HG02870 (cell line): ENCODE measurements at regions not wholly inside any gene's neighbourhood (a gene's known extent, or its start where the extent isn't known, plus 50 kb on each side); places are given as distances from the start of the nearest gene placed in this dataset.

Source experiments
- ATAC-seq: cut with Tn5 transposase; IDR thresholded peaks from one replicate; pipeline ENCODE4 v1.9.1; 2021; ENCODE audit warnings: mild to moderate bottlenecking, moderate library complexity; ENCODE audit not compliant: unreplicated experiment

DNA sequence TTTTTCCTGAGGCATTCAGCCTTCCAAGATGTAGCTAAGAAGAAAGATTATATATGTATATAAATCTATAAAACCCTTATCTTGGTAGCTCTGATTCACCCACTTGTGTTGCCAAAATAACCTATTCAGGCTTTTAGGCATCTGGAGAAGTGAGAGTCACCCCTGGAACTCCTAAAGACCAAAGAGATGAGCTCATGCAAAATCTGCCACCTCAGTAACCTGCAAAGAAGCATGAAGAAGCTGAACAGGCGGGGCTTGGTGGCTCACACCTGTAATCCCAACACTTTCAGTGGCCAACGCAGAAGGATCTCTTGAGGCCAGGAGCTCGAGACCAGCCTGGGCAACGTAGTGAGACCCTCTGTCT is 393.7 kb downstream of the FOXO1 start:
- ATAC-seq = no peak

DNA sequence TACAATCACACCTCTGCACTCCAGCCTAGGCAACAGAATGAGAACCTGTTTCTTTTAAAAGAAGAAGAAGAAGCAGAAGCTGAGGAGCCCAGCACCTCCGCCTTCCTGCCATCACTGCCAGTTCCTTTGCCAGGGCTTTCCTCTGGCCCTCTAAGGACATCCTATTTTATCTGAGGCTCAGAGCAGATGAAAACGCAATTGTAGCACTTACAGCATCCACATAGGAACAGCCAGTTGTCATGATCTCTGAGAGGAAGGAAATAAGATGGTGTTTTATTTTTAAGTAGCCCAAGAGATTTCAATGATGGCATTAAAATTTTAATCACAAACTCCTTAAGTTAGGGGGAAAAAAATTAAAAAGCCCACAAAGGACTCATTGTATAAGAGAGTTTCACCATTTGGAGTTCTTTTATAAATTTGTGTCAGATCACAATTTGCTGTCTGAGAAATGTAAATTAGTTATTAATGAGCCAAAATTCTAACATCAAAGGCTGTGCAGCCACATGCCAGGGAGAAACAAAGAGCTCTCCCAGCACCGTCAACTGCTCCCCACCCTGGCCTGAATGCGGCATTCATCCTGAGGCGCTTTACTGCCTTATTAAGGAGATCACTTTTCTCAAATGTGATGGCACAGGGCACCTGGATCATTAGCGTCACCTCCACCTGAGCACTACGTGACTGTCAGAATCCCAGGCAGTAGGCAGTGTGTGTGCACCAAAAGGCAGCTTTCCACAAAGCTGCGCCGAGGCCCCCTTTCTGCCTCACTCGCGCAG is 393.0 kb downstream of the FOXO1 start:
- ATAC-seq = no peak

DNA sequence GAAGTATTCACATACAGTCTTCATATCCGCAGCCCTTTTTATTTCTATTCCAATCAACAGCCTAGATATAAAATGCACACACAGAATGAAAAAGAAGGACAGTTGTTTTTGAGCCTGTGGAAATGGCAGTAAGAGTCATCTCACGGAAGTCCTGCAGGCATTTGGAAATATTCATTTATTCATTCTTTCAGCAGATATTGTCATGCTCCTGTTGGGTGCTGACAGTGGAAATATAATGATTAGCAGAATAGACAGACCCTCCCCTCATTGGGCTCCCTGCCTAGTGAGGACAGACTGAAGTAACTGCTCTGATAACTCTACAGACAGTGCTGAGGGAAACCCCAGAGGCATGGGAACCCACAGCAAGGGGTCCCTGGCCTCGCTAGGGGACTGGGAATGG is 392.3 kb downstream of the FOXO1 start:
- ATAC-seq = no peak

DNA sequence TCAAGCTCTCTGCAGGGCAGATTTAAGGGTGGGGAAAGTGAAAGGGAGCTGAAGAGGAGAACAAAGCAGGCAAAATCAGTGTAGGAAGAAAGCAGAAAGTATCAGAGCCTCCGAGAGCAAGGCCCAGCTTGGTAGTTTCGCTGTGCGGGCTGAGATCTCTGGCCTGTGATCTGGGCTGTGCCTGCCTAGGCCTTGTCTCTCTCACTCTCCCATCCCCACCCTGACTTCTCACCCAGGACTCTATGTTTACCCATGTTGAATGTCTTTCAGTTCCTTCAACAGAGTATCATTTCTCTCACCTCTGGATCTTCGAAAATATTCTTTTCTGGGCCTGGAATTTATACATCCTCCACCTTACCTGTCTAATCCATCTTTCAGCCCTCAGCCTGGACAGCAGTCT is 391.3 kb downstream of the FOXO1 start:
- ATAC-seq = no peak

DNA sequence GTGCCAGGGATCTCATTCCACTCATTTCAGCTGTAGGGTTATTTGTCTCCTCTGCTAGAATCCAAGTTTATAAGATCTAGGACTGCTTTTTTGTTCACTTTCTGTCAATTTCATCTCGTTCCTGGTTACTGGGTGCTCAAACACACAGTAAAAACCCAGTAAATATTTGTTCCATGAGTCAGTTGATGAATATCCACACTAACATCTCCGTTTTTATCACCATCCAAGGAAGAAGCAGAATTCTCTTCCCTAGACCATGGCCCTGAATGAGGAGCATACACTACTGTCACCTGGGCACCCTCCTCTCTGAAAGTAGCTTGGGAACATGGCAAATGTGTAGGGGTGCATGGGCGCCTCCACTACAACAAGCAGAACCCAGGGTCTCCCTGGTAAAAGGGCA is 390.8 kb downstream of the FOXO1 start:
- ATAC-seq = no peak

DNA sequence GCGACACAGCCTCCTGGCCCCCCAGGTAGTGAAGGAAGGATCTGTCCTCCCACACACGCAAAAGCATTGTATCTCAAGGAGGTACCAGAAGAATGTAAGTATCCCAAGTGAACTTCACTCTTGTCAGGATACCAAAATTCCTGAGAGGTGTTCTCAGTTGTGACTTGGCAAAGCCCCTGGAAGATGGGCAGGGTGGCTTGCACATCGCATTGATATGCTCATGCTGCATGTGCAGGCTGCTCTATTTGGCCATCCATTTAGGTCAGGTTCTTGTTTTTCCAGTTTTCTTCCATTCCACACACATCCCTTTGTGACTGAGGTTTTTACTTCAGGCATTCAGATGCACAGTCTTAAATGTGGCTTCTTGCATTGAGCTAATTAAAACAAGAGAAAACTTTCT is 382.8 kb downstream of the FOXO1 start:
- no peak for ATAC-seq

DNA sequence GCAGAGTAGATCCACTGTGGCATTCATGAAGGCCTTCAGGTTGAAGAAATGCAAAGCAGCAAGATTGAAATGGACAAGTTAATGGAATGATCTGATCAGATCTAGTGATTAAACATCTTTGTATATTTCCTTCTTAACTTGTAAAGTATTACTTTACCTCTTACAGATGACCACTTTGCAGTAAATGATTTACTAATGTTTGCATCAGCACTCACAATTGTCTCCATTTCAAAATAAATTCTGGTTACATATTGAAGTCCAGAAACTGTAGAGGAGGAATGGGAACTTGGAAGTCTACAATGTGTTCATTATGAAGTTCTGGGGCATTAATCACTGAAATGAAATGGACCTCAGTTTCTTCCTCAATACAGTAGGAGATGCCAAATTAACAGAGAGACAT is 380.8 kb downstream of the FOXO1 start:
- no peak for ATAC-seq

DNA sequence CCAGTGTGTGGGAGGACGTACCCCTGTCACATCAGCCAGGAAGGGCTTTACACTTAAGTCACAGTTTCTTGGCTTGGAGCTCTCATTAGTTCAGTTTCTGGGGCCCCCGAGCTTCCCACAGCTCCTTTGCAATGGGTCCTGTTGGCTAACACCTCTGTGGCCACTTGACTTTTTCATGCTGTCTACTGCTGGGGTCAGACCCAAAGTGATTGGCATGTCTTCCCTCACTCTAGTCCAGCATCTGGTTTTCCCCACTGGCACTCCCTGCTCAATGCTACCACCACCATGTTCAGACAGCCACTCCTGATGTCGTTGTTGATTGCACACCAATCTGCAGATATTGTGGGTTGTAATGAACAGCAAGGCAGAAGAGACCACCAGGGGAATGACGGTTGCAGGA is 379.0 kb downstream of the FOXO1 start:
- ATAC-seq = no peak

DNA sequence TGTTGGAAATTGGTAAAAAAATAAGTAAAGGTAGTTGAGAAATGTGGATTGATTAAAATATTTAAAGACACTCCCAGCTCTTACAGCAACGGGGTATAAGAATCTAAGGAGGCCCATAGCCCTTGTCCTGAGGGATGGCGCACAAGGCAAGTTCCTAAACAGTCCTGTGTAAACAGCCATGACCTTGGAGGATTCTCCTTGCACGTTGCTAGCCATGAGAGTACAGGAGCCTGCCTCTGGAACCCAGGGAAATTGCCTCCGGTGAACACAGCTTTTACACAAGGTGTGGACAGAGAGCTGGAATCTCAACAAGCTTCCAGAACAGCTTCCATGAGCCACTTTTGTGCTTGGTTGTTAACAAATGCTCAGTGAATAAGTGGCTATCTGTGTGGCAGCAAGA is 378.2 kb downstream of the FOXO1 start:
- no peak for ATAC-seq

DNA sequence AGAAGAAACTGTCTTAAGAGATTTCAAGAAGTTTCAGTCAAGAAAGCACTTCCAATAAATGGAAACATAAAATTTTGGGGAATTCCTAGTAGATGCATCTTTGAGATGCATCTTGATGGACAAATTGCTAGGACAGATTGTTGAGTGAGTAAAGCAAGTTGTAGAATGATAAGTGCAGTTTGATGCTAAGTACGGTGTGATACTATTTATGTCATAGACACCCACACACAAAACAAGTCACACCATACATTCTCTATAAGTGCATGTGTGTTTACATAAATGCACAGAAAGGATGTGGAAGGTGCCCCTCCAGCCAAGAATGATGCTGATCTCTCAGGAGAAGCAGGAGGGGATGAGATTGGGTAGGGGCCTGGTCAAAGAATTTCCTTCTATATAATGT is 375.7 kb downstream of the FOXO1 start:
- no peak for ATAC-seq

DNA sequence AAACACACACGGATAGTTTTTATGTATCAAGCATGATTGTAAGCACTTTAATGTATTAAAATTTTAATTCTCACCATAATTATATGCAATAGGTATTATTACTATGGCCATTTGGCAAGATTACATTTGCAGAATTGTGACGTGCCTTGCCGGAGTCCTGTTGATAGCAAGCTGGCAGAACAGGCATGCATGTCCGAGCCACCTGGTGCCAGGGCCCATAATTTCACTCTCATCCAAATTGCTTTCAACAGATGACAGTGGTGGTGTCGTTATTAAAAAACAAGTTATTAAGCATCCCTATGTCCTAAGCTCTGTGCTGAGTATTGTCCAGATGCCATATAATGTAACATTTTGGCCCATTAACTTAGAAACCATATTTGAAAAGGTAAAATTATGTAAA is 374.3 kb downstream of the FOXO1 start:
- no peak for ATAC-seq

DNA sequence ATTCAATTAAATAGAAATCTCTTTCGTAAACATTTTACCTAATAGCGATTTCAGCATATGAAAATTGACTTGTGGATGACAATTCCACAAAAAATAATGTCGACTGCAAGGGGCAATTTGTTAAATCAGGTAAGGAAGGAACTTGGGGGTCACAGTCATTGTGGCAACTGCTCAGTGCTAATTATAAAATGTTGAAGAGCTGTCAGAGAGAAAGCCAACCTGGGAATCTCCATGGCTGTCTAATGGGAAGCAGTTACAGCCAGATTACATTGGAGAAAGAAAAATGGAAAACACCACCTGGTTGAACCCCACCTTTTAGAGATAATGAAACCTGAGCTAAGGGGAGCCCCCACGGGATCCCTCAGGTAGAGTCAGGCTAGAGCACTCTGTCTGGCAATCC is 373.9 kb downstream of the FOXO1 start:
- ATAC-seq = no peak

DNA sequence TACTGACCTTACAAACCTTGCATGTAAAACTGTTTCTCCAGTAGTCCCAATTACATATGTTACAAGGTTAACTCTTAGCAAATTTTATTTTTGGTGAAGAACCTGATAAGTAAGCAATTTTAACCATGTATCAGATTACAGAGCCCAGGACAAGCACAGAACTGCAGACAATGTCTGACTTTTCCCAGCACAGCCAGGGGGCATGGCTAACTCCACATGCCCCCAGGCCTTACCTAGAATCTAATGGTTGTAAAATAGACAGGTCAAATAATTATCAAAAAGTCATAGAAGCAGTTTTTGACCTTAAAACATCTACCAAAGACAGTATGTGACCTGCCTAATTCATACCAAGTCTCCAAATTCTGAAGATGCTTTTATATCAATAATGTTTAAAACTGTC is 364.1 kb downstream of the FOXO1 start:
- ATAC-seq = no peak

DNA sequence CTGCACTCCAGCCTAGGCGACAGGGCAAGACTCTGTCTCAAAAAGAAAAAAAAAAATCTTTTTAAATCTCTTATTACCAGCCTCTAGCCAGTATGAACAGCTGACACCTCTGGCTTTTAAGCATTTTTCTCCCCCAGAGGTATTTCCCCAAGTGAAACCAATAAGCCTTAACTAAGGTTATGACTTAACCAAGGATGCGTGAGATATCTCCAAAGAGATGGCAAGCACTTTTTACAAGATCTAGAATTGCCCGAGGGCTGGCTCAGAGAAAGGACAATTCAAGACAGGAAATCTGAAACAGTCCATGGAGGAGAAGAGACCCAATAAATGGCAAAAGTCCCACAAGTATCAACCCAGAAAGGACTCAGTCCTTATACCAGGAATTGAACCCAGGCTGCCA is 362.1 kb downstream of the FOXO1 start:
- no peak for ATAC-seq

DNA sequence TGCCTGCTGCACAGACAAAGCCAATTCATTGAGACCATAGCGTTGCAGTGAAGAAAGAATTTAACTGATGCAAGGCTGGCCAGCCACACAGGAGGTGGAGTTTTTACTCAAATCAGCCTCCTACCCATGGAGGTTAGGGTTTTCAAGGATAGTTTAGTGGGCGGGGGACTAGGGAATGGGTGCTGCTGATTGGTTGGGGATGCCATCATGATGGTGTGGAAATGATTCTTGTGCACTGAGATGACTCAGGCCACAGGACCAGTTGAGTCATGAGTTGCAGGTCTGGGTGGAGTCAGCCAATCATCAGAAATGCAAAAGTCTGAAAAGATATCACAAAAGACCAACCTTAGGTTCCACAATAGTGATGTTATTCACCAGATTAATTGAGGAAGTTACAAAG is 359.6 kb downstream of the FOXO1 start:
- ATAC-seq = no peak

DNA sequence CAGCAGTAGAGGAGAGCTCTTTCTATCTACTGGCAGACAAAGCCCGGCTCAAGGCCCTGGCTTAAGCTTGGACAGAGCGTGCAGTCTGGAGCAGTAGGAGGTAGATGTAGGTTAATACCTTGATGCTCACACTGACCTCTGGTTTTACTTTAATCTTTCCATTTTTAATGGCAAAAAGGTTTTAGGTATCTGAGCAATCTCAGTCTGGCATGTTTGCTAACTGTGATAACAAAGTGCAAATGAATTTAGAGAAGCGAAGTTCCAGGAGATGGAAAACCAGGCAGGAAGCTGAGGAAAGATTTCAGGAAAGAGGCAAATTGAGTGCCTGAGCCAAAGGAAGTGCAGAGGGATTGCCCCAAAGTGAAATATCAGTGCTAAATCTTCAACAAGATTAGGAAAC is 356.6 kb downstream of the FOXO1 start:
- ATAC-seq = no peak

DNA sequence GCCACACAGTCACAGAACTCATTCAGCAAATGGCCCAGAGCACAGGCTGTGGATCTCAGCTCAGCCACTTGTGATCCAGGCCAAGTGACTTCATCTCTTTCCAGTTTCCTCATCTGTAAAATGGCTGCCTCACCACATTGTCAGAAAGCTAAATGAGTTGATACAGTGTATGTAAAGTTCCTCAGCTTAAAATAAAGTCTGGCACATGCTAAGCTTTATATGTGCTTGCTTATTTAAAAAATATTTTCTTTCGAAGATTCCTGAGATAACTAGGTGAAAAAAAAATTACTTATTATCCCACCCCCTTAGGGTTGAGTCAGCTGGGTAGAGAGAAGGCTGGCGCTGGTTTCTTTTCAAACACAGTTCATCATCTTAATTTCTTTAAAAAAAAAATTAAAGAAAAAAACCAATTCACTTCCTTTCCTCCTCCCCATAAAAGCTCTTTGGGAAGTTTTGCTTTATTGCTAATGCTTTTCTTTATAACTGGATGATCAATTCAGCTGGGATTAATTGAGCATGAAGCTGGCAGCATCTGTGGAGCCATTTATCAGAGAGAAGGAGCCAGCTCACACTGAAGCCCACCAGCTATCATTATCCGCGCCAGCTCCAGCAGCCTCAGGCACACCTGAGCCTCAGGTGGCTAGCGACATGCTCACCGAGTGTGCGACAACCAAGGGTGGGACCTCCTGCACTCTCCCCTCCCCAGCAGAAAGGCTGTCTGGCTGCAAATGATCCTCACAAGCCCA is 354.9 kb downstream of the FOXO1 start:
- ATAC-seq = no peak

DNA sequence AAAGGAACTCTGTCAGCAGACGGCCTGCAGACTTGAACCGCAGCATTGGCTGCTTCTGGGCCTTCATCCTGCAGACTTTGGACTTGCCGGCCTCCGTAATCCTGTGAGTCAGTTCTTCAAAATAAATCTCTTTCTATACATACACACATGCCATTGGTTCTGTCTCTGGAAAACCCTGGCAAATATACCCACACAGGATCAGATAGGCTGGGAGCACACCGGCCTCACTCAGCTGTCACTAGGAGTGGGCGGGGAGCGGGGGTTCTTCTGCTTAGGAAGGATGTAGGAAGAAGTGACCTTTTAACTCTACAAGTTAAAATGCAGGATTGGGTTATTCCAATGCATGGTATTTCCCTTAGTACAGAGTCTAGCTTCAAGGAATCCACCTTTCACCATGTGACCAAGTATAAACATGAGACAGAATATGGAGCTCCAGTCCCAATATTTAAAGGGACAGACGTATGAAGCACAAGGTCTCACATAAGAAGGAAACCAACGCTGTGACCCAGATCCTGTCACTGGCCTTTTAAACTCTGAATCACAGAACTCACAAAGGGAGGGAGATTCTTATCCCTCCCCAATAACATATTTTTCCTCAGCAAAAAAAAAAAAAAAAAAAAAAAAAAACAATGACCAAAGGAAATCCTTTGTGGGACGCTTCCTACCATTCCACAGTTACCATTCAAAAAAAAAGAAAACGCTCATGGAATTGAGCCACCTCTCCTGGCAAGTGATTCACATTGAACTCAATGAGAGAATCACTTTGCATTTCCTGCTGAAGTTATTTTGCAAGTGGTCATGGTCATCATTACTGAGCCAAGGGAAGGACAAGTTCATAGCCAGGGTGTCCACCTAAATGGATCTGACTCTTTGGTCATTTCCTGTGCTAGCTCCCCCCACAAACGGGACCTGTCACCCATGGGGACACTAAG is 352.9 kb downstream of the FOXO1 start:
- no peak for ATAC-seq

DNA sequence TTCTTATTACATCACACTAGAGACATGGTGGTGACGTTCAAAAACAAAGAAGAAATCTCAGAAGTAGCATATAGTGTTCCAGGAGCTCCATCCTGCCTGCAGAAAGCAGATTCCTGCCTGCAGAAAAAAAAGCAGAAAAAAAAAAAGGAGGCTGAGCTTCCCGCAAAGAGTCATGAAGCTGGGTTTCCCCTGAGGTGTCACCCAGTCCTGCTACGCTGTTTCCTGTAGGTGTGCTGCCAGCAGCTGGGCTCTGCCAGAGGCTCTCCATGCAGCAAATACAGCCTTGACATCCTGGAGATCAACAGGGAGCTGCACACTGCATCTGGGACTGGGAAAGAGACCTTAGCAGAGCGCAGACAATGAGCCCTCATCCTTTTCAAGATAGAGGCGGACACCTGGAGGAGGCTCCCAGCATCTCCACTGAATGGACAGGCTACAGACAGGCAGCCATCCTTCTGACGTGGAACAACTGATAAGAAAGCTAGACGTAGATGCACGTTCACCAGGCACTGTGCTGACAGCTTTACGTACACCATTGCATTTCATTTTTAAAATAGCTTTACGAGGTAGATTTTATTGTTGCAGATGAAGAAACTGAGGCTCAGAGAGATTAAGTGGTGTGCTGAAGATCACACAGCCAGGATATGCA is 350.9 kb downstream of the FOXO1 start:
- no peak for ATAC-seq

DNA sequence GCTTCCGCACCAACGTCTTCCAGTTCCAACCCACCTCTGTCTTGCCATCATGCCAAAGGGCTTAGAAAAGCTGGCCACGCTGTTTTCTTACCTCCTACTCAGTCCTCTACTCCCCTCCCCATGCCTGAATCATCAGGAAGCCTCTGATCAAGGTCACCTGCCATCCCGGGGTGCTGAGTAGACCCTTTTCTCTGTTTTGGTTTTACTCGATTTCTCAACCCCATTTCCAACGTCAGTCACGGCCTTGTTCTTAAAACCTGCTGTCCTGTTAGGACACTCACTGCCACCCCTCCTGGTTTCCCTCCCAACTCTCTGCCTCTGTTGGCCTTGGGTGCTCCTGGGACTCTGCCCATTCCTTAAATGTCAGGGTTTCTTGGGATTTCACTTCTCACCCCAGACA is 350.1 kb downstream of the FOXO1 start:
- ATAC-seq = no peak

DNA sequence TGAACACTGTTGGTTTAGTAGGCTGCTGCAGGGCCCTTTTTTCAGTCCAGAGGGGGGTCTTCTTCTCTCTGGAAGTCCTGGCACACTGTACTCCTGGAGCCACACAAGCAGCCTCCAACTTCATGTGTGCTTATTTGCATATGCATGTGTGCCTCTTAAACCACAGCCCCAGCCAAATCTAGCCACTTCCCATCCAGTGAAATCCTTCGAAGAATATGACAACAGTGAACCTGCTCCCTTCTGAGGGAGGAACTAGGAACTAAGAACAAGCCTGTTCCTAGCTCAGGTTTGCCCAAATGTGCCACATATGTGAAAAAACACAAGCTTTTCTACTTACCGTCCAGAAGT is 348.5 kb downstream of the FOXO1 start:
- no peak for ATAC-seq
